GM23338 (cell line): ENCODE measurements at regions not wholly inside any gene's neighbourhood (a gene's known extent, or its start where the extent isn't known, plus 50 kb on each side); places are given as distances from the start of the nearest gene placed in this dataset.

Source experiments
- CREB1 ChIP-seq: fragments of 250-450 bp; sonication (Bioruptor Pico); IDR thresholded peaks from 2 replicates; pipeline ENCODE4 v1.5.0; 2020; ENCODE audit warnings: low read depth, mild to moderate bottlenecking, moderate library complexity
- ETS1 ChIP-seq: IDR thresholded peaks from 2 replicates; pipeline ENCODE4 v1.6.1; 2016; ENCODE audit warnings: antibody characterized with exemption
- EZH2 ChIP-seq: fragments of 200-600 bp; sonication (generic); IDR thresholded peaks from one replicate; pipeline ENCODE4 v1.8.0; 2017; ENCODE audit warnings: antibody characterized with exemption, mild to moderate bottlenecking, low read depth; ENCODE audit not compliant: unreplicated experiment
- EZH2phosphoT487 ChIP-seq: fragments of 200-600 bp; sonication (generic); IDR thresholded peaks from one replicate; pipeline ENCODE4 v1.8.1; 2018; ENCODE audit warnings: antibody characterized with exemption; ENCODE audit not compliant: unreplicated experiment
- JUNB ChIP-seq: IDR thresholded peaks from one replicate; pipeline ENCODE4 v1.6.1; 2016; ENCODE audit warnings: antibody characterized with exemption; ENCODE audit not compliant: unreplicated experiment
- NANOG ChIP-seq: IDR thresholded peaks from 2 replicates; pipeline ENCODE4 v1.6.1; 2016; ENCODE audit warnings: antibody characterized with exemption, borderline replicate concordance
- POLR2AphosphoS5 ChIP-seq: IDR thresholded peaks from 2 replicates; pipeline ENCODE4 v1.6.1; 2016; ENCODE audit warnings: antibody characterized with exemption, low read depth
- STAT1 ChIP-seq: IDR thresholded peaks from one replicate; pipeline ENCODE4 v1.6.1; 2016; ENCODE audit warnings: antibody characterized with exemption; ENCODE audit not compliant: unreplicated experiment
- ZNF114 ChIP-seq: fragments of 250-450 bp; sonication (Bioruptor Pico); IDR thresholded peaks from 2 replicates; pipeline ENCODE4 v1.5.0; 2020; ENCODE audit warnings: mild to moderate bottlenecking, moderate library complexity
- ZNF331 ChIP-seq: fragments of 250-450 bp; sonication (Bioruptor Pico); IDR thresholded peaks from 2 replicates; pipeline ENCODE4 v1.5.0; 2020; ENCODE audit warnings: low read depth, mild to moderate bottlenecking, moderate library complexity
- ZNF462 ChIP-seq: fragments of 250-450 bp; sonication (Bioruptor Pico); IDR thresholded peaks from 2 replicates; pipeline ENCODE4 v1.5.0; 2020; ENCODE audit warnings: mild to moderate bottlenecking, moderate library complexity
- TF ChIP-seq, protein P1 (sequence below), 2 experiments: fragments of 200-600 bp in 1 of 2; sonication (generic) in 1 of 2; conservative IDR thresholded peaks; 2 replicates each; pipeline versions ENCODE4 v1.5.1 to v1.6.1; 2016 to 2017; ENCODE audit warnings: antibody characterized with exemption in 2 of 2, low read depth in 2 of 2, mild to moderate bottlenecking in 2 of 2, moderate library complexity in 1 of 2
- TF ChIP-seq, protein P2 (sequence below): IDR thresholded peaks from one replicate; pipeline ENCODE4 v1.6.1; 2018; ENCODE audit warnings: antibody characterized with exemption; ENCODE audit not compliant: unreplicated experiment

GRCh38 chr10:128431506-128431905 is 305.3 kb upstream of the MKI67 start:
- TF ChIP-seq, protein P1, sequence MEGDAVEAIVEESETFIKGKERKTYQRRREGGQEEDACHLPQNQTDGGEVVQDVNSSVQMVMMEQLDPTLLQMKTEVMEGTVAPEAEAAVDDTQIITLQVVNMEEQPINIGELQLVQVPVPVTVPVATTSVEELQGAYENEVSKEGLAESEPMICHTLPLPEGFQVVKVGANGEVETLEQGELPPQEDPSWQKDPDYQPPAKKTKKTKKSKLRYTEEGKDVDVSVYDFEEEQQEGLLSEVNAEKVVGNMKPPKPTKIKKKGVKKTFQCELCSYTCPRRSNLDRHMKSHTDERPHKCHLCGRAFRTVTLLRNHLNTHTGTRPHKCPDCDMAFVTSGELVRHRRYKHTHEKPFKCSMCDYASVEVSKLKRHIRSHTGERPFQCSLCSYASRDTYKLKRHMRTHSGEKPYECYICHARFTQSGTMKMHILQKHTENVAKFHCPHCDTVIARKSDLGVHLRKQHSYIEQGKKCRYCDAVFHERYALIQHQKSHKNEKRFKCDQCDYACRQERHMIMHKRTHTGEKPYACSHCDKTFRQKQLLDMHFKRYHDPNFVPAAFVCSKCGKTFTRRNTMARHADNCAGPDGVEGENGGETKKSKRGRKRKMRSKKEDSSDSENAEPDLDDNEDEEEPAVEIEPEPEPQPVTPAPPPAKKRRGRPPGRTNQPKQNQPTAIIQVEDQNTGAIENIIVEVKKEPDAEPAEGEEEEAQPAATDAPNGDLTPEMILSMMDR (conservative IDR thresholded peaks at IDR 0.05; ENCODE audit: low read depth in 2 of 2), result no peak
- TF ChIP-seq EZH2 (no peak), POLR2AphosphoS5 (no peak), EZH2phosphoT487 (no peak), ZNF331 (no peak), JUNB (no peak), ETS1 (no peak), CREB1 (CRISPR knock-in tag) (no peak), ZNF462 (CRISPR knock-in tag) (no peak), NANOG (no peak), ZNF114 (CRISPR knock-in tag) (no peak), STAT1 (no peak)
- TF ChIP-seq, protein P2, sequence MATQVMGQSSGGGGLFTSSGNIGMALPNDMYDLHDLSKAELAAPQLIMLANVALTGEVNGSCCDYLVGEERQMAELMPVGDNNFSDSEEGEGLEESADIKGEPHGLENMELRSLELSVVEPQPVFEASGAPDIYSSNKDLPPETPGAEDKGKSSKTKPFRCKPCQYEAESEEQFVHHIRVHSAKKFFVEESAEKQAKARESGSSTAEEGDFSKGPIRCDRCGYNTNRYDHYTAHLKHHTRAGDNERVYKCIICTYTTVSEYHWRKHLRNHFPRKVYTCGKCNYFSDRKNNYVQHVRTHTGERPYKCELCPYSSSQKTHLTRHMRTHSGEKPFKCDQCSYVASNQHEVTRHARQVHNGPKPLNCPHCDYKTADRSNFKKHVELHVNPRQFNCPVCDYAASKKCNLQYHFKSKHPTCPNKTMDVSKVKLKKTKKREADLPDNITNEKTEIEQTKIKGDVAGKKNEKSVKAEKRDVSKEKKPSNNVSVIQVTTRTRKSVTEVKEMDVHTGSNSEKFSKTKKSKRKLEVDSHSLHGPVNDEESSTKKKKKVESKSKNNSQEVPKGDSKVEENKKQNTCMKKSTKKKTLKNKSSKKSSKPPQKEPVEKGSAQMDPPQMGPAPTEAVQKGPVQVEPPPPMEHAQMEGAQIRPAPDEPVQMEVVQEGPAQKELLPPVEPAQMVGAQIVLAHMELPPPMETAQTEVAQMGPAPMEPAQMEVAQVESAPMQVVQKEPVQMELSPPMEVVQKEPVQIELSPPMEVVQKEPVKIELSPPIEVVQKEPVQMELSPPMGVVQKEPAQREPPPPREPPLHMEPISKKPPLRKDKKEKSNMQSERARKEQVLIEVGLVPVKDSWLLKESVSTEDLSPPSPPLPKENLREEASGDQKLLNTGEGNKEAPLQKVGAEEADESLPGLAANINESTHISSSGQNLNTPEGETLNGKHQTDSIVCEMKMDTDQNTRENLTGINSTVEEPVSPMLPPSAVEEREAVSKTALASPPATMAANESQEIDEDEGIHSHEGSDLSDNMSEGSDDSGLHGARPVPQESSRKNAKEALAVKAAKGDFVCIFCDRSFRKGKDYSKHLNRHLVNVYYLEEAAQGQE, result no peak
